ENCODE measurements at regions not wholly inside any gene's neighbourhood (a gene's known extent, or its start where the extent isn't known, plus 50 kb on each side); places are given as distances from the start of the nearest gene placed in this dataset.

DNA sequence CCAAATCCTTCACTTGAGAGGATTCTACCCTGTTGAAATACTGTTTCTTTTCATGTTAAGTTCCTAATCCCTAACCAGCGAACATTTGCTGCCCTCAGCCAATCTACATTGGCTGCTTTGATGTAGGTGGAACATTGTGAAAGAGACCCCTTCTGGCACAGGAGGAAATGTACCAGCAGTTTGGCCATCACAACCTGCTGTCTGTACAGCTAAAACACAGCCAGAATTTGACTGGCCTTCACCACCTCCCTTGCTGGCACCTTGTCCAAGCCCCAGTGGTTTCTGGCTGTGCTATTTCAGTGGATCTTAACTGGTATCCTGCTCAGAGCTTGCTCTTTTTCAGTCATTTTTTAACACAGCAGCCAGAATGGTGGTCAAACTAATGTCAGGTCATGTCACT is 202.1 kb upstream of the EPHA7 start:
- TF ChIP-seq, protein P1, sequence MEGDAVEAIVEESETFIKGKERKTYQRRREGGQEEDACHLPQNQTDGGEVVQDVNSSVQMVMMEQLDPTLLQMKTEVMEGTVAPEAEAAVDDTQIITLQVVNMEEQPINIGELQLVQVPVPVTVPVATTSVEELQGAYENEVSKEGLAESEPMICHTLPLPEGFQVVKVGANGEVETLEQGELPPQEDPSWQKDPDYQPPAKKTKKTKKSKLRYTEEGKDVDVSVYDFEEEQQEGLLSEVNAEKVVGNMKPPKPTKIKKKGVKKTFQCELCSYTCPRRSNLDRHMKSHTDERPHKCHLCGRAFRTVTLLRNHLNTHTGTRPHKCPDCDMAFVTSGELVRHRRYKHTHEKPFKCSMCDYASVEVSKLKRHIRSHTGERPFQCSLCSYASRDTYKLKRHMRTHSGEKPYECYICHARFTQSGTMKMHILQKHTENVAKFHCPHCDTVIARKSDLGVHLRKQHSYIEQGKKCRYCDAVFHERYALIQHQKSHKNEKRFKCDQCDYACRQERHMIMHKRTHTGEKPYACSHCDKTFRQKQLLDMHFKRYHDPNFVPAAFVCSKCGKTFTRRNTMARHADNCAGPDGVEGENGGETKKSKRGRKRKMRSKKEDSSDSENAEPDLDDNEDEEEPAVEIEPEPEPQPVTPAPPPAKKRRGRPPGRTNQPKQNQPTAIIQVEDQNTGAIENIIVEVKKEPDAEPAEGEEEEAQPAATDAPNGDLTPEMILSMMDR (IDR thresholded peaks at IDR 0.05): no peak
- no peak for TF ChIP-seq POLR2A (IDR thresholded peaks at IDR 0.05)

All from ovary (tissue), 3 donors.